HEK293 (cell line): ENCODE measurements at regions not wholly inside any gene's neighbourhood (a gene's known extent, or its start where the extent isn't known, plus 50 kb on each side); places are given as distances from the start of the nearest gene placed in this dataset.

Source experiments
- CTCF ChIA-PET: fragments of 350-600 bp; formaldehyde crosslinking; extraction: SDS; loops from one replicate; lab custom pipeline; 2021; ENCODE audit warnings: antibody characterized with exemption; lab: Yijun Ruan, JAX
- POLR2A ChIA-PET: fragments of 300-600 bp; formaldehyde crosslinking; extraction: SDS; loops from one replicate; lab custom pipeline; 2020; ENCODE audit warnings: antibody characterized with exemption, inconsistent platforms; lab: Yijun Ruan, JAX
- H3K27ac ChIP-seq: fragments of 200-500 bp; sonication (Bioruptor generic); 2 replicates; pipeline ENCODE4 v1.5.1; 2014; ENCODE audit warnings: low read depth, low read length, control low read depth, inconsistent platforms; ENCODE audit errors: extremely low read depth
- H3K36me3 ChIP-seq, 2 experiments: fragments of 200-500 bp in 1 of 2; sonication (Bioruptor generic) in 1 of 2; 1 replicate in 1 of 2; 2 replicates in 1 of 2; pipeline ENCODE4 v1.5.1; 2014 to 2017; ENCODE audit warnings: inconsistent platforms in 2 of 2, low read length in 2 of 2; ENCODE audit not compliant: control insufficient read depth in 2 of 2, insufficient read depth in 1 of 2
- H3K4me1 ChIP-seq: fragments of 200-500 bp; sonication (Bioruptor generic); 2 replicates; pipeline ENCODE4 v1.5.1; 2014; ENCODE audit warnings: mild to moderate bottlenecking, low read length, inconsistent platforms; ENCODE audit not compliant: control insufficient read depth, insufficient read depth
- H3K4me3 ChIP-seq: 2 replicates; pipeline ENCODE4 v1.5.1; 2011; ENCODE audit warnings: low read depth, mild to moderate bottlenecking, control low read depth, low read length, moderate library complexity
- H3K9me3 ChIP-seq: fragments of 200-500 bp; sonication (Bioruptor generic); 2 replicates; pipeline ENCODE4 v1.5.1; 2014; ENCODE audit warnings: low read depth, low read length, inconsistent platforms; ENCODE audit not compliant: control insufficient read depth, insufficient read depth
- SALL2 ChIP-seq: fragments of 450-650 bp; formaldehyde crosslinking; IDR thresholded peaks from 2 replicates; pipeline ENCODE4 v1.5.0; 2017; ENCODE audit warnings: missing biosample characterization, mild to moderate bottlenecking, missing genetic modification characterization, borderline replicate concordance
- ZBTB10 ChIP-seq: fragments of 450-650 bp; formaldehyde crosslinking; IDR thresholded peaks from 2 replicates; pipeline ENCODE4 v1.5.1; 2016; ENCODE audit warnings: missing biosample characterization, missing genetic modification characterization
- ZNF211 ChIP-seq: fragments of 450-650 bp; formaldehyde crosslinking; IDR thresholded peaks from 2 replicates; pipeline ENCODE4 v1.5.1; 2016; ENCODE audit warnings: low read depth, missing biosample characterization, missing genetic modification characterization
- ZNF239 ChIP-seq: fragments of 450-650 bp; formaldehyde crosslinking; IDR thresholded peaks from 2 replicates; pipeline ENCODE4 v1.5.1; 2016; ENCODE audit warnings: missing biosample characterization, missing genetic modification characterization
- ZNF302 ChIP-seq: fragments of 450-650 bp; formaldehyde crosslinking; IDR thresholded peaks from 2 replicates; pipeline ENCODE4 v1.5.1; 2016; ENCODE audit warnings: missing biosample characterization, missing genetic modification characterization, low read depth
- ZNF350 ChIP-seq: fragments of 450-650 bp; formaldehyde crosslinking; IDR thresholded peaks from 2 replicates; pipeline ENCODE4 v1.5.0; 2017; ENCODE audit warnings: missing biosample characterization, mild to moderate bottlenecking, missing genetic modification characterization
- ZNF354C ChIP-seq: fragments of 450-650 bp; formaldehyde crosslinking; IDR thresholded peaks from 2 replicates; pipeline ENCODE4 v1.5.1; 2016; ENCODE audit warnings: missing biosample characterization, missing genetic modification characterization, low read depth, borderline replicate concordance
- ZNF366 ChIP-seq: fragments of 450-650 bp; formaldehyde crosslinking; conservative IDR thresholded peaks from 2 replicates; pipeline ENCODE4 v1.5.1; 2016; ENCODE audit warnings: missing biosample characterization, missing genetic modification characterization
- ZNF391 ChIP-seq: fragments of 450-650 bp; formaldehyde crosslinking; IDR thresholded peaks from 2 replicates; pipeline ENCODE4 v1.5.1; 2016; ENCODE audit warnings: low read depth, missing biosample characterization, missing genetic modification characterization, borderline replicate concordance
- ZNF416 ChIP-seq: fragments of 450-650 bp; formaldehyde crosslinking; IDR thresholded peaks from 2 replicates; pipeline ENCODE4 v1.5.1; 2016; ENCODE audit warnings: missing biosample characterization, missing genetic modification characterization
- ZNF426 ChIP-seq: fragments of 450-650 bp; formaldehyde crosslinking; IDR thresholded peaks from 2 replicates; pipeline ENCODE4 v1.5.1; 2017; ENCODE audit warnings: missing biosample characterization, missing genetic modification characterization, mild to moderate bottlenecking, inconsistent platforms, moderate library complexity
- ZNF473 ChIP-seq: fragments of 450-650 bp; formaldehyde crosslinking; IDR thresholded peaks from 2 replicates; pipeline ENCODE4 v1.5.1; 2017; ENCODE audit warnings: missing biosample characterization, missing genetic modification characterization
- ZNF510 ChIP-seq: fragments of 450-650 bp; formaldehyde crosslinking; IDR thresholded peaks from 2 replicates; pipeline ENCODE4 v1.5.1; 2018; ENCODE audit warnings: mild to moderate bottlenecking, missing genetic modification characterization, missing biosample characterization; ENCODE audit not compliant: insufficient replicate concordance
- ZNF514 ChIP-seq: fragments of 450-650 bp; formaldehyde crosslinking; IDR thresholded peaks from 2 replicates; pipeline ENCODE4 v1.5.1; 2016; ENCODE audit warnings: missing biosample characterization, missing genetic modification characterization
- ZNF518A ChIP-seq: fragments of 450-650 bp; formaldehyde crosslinking; conservative IDR thresholded peaks from 2 replicates; pipeline ENCODE4 v1.5.1; 2016; ENCODE audit warnings: low read depth, missing biosample characterization, missing genetic modification characterization
- ZNF549 ChIP-seq: fragments of 450-650 bp; IDR thresholded peaks from 2 replicates; pipeline ENCODE4 v1.5.1; 2018; ENCODE audit warnings: missing biosample characterization, missing genetic modification characterization, mild to moderate bottlenecking, inconsistent platforms, moderate library complexity
- ZNF660 ChIP-seq: fragments of 450-650 bp; IDR thresholded peaks from 2 replicates; pipeline ENCODE4 v1.5.1; 2018; ENCODE audit warnings: missing biosample characterization, mild to moderate bottlenecking, missing genetic modification characterization
- TF ChIP-seq, protein P1 (sequence below): fragments of 450-650 bp; formaldehyde crosslinking; IDR thresholded peaks from 2 replicates; pipeline ENCODE4 v1.5.0; 2017; ENCODE audit warnings: missing biosample characterization, missing genetic modification characterization, borderline replicate concordance
- TF ChIP-seq, protein P2 (sequence below): fragments of 450-650 bp; formaldehyde crosslinking; IDR thresholded peaks from 2 replicates; pipeline ENCODE4 v1.5.1; 2016; ENCODE audit warnings: missing biosample characterization, missing genetic modification characterization

GRCh38 chr11:15649371-15650104, 534.8 kb downstream of the INSC start (continued):
- TF ChIP-seq ZNF549 (tag by site-specific recombination), result no peak

GRCh38 chr11:15650105-15650938, 535.6 kb downstream of the INSC start:
- H3K9me3 ChIP-seq, result no peaks in the 10 kb centered on the region
- no peaks in the 10 kb centered on the region for H3K4me1 ChIP-seq
- peak overlapping the region; percentile 27 for H3K4me3 ChIP-seq
- ChIA-PET POLR2A (interaction anchor here (0.7 to 1.0 kb wide), 2 partner anchors 745 to 958 kb away, joined by 3 to 5 read pairs; no protein-coding TSS in a partner anchor), CTCF (interaction anchor here (0.5 to 3.2 kb wide), 30 partner anchors 8 to 963 kb away, joined by 3 to 12 read pairs (median 4); no protein-coding TSS in a partner anchor)
- H3K27ac ChIP-seq, result no peak overlapping the region; the same call in 1 of the 2 replicates
- H3K36me3 ChIP-seq, result no peaks in the 10 kb centered on the region
- TF ChIP-seq ZNF518A (tag by site-specific recombination), result no peak
- TF ChIP-seq ZBTB10 (tag by site-specific recombination), result peak; percentile 59
- TF ChIP-seq ZNF426 (tag by site-specific recombination), result no peak
- no peak for TF ChIP-seq ZNF391 (tag by site-specific recombination)
- TF ChIP-seq SALL2 (tag by site-specific recombination), result no peak
- TF ChIP-seq ZNF350 (tag by site-specific recombination), result no peak
- TF ChIP-seq ZNF366, result no peak
- no peak for TF ChIP-seq ZNF473
- TF ChIP-seq ZNF354C, result no peak
- TF ChIP-seq ZNF514 (tag by site-specific recombination), result no peak
- no peak for TF ChIP-seq ZNF239 (tag by site-specific recombination)
- no peak for TF ChIP-seq ZNF510
- TF ChIP-seq ZNF660 (tag by site-specific recombination), result 0 out of 2 replicates have a peak, but pooled peaks have one; percentile 57
- TF ChIP-seq ZNF211 (tag by site-specific recombination), result no peak
- TF ChIP-seq ZNF416 (tag by site-specific recombination), result no peak
- TF ChIP-seq, protein P1, sequence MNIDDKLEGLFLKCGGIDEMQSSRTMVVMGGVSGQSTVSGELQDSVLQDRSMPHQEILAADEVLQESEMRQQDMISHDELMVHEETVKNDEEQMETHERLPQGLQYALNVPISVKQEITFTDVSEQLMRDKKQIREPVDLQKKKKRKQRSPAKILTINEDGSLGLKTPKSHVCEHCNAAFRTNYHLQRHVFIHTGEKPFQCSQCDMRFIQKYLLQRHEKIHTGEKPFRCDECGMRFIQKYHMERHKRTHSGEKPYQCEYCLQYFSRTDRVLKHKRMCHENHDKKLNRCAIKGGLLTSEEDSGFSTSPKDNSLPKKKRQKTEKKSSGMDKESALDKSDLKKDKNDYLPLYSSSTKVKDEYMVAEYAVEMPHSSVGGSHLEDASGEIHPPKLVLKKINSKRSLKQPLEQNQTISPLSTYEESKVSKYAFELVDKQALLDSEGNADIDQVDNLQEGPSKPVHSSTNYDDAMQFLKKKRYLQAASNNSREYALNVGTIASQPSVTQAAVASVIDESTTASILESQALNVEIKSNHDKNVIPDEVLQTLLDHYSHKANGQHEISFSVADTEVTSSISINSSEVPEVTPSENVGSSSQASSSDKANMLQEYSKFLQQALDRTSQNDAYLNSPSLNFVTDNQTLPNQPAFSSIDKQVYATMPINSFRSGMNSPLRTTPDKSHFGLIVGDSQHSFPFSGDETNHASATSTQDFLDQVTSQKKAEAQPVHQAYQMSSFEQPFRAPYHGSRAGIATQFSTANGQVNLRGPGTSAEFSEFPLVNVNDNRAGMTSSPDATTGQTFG, result no peak
- TF ChIP-seq, protein P2, sequence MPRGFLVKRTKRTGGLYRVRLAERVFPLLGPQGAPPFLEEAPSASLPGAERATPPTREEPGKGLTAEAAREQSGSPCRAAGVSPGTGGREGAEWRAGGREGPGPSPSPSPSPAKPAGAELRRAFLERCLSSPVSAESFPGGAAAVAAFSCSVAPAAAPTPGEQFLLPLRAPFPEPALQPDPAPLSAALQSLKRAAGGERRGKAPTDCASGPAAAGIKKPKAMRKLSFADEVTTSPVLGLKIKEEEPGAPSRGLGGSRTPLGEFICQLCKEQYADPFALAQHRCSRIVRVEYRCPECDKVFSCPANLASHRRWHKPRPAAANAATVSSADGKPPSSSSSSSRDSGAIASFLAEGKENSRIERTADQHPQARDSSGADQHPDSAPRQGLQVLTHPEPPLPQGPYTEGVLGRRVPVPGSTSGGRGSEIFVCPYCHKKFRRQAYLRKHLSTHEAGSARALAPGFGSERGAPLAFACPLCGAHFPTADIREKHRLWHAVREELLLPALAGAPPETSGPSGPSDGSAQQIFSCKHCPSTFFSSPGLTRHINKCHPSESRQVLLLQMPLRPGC (tag by site-specific recombination), result no peak
- TF ChIP-seq ZNF302 (tag by site-specific recombination), result no peak
